Stimulated activated CD8-positive, alpha-beta memory T cell treated with anti-CD3 and anti-CD28 coated beads, Interleukin-2, amount 100 ng/mL, for 48 hours (primary cell): ENCODE measurements at regions not wholly inside any gene's neighbourhood (a gene's known extent, or its start where the extent isn't known, plus 50 kb on each side); places are given as distances from the start of the nearest gene placed in this dataset.
"Not testable (repeated sequence)": the region's sequence is repeated elsewhere in the genome, so short reads cannot be mapped to it uniquely, and the experiment has no call there.

Source experiments
- DNase-seq, 2 donors: peaks; one replicate each; pipeline ENCODE4 v3.0.0-alpha.2; 2020; ENCODE audit warnings: low read depth in 2 of 2

- DNase-seq: no peak
These were observed 80.2 kb upstream of the SULF2 start for GRCh38 chr20:47865451-47865850.

- no peak for DNase-seq
These were observed 78.7 kb upstream of the SULF2 start for GRCh38 chr20:47863981-47864380.

GRCh38 chr20:47863315-47863965 lies 78.2 kb upstream of the SULF2 start:
- no peak for DNase-seq

- no peak for DNase-seq
These were observed 77.4 kb upstream of the SULF2 start for GRCh38 chr20:47862574-47863240.

GRCh38 chr20:47861116-47861515 lies 75.8 kb upstream of the SULF2 start:
- DNase-seq: no peak

GRCh38 chr20:47860049-47860830 lies 75.0 kb upstream of the SULF2 start:
- DNase-seq: no peak

GRCh38 chr20:47859278-47859677 lies 74.0 kb upstream of the SULF2 start:
- DNase-seq: no peak

- no peak for DNase-seq
These were observed 72.5 kb upstream of the SULF2 start for GRCh38 chr20:47857569-47858464.

GRCh38 chr20:47857187-47857568 lies 71.9 kb upstream of the SULF2 start:
- no peak for DNase-seq

GRCh38 chr20:47855799-47856198 lies 70.5 kb upstream of the SULF2 start:
- no peak for DNase-seq

GRCh38 chr20:47854687-47855212 lies 69.5 kb upstream of the SULF2 start:
- no peak for DNase-seq

- DNase-seq: no peak
These were observed 66.5 kb upstream of the SULF2 start for GRCh38 chr20:47851774-47852173.

GRCh38 chr20:47850146-47850545 lies 64.9 kb upstream of the SULF2 start:
- DNase-seq: no peak

- DNase-seq: no peak
These were observed 64.3 kb upstream of the SULF2 start for GRCh38 chr20:47849596-47849995.

- DNase-seq: no peak
These were observed 63.7 kb upstream of the SULF2 start for GRCh38 chr20:47849006-47849405.

- not testable (repeated sequence) for DNase-seq
These were observed 63.3 kb upstream of the SULF2 start for GRCh38 chr20:47848534-47848933.

GRCh38 chr20:47847884-47848485 lies 62.7 kb upstream of the SULF2 start:
- DNase-seq: no peak

- DNase-seq: not testable (repeated sequence)
These were observed 61.9 kb upstream of the SULF2 start for GRCh38 chr20:47847220-47847619.

GRCh38 chr20:47846651-47847050 lies 61.4 kb upstream of the SULF2 start:
- DNase-seq: not testable (repeated sequence)

- DNase-seq: not testable (repeated sequence)
These were observed 60.2 kb upstream of the SULF2 start for GRCh38 chr20:47845382-47845977.

- not testable (repeated sequence) for DNase-seq
These were observed 59.3 kb upstream of the SULF2 start for GRCh38 chr20:47844568-47844906.
